GM23248 (cell line): ENCODE measurements at regions not wholly inside any gene's neighbourhood (a gene's known extent, or its start where the extent isn't known, plus 50 kb on each side); places are given as distances from the start of the nearest gene placed in this dataset.

Source experiments
- DNase-seq: peaks from one replicate; pipeline ENCODE4 v3.0.0-alpha.2; 2015
- H2AFZ ChIP-seq: fragments of 200-600 bp; sonication (generic); 2 replicates; pipeline ENCODE4 v1.6.1; 2016; ENCODE audit warnings: antibody characterized with exemption
- H3F3A ChIP-seq: fragments of 200-600 bp; sonication (generic); 2 replicates; pipeline ENCODE4 v1.6.1; 2016; ENCODE audit warnings: mild to moderate bottlenecking, antibody characterized with exemption, mixed run types; ENCODE audit not compliant: insufficient read depth
- H3K27ac ChIP-seq: fragments of 200-600 bp; sonication (generic); 2 replicates; pipeline ENCODE4 v1.5.1; 2016; ENCODE audit warnings: mild to moderate bottlenecking
- H3K27me3 ChIP-seq: fragments of 200-600 bp; sonication (generic); replicated peaks from 2 replicates; pipeline ENCODE4 v1.6.1; 2016; ENCODE audit warnings: mild to moderate bottlenecking; ENCODE audit not compliant: insufficient read depth
- H3K36me3 ChIP-seq: fragments of 200-600 bp; sonication (generic); 2 replicates; pipeline ENCODE4 v1.6.1; 2016; ENCODE audit warnings: low read depth, mild to moderate bottlenecking
- H3K4me1 ChIP-seq: fragments of 200-600 bp; sonication (generic); 2 replicates; pipeline ENCODE4 v1.6.1; 2016; ENCODE audit warnings: mild to moderate bottlenecking; ENCODE audit not compliant: insufficient read depth
- H3K4me2 ChIP-seq: fragments of 200-600 bp; sonication (generic); one replicate; pipeline ENCODE4 v1.6.1; 2016; ENCODE audit warnings: mild to moderate bottlenecking; ENCODE audit not compliant: unreplicated experiment
- H3K4me3 ChIP-seq: fragments of 200-600 bp; sonication (generic); 2 replicates; pipeline ENCODE4 v1.5.1; 2016; ENCODE audit warnings: mild to moderate bottlenecking
- H3K79me2 ChIP-seq: fragments of 200-600 bp; sonication (generic); 2 replicates; pipeline ENCODE4 v1.6.1; 2016; ENCODE audit warnings: mild to moderate bottlenecking; ENCODE audit not compliant: insufficient read depth
- H3K9ac ChIP-seq: fragments of 200-600 bp; sonication (generic); 2 replicates; pipeline ENCODE4 v1.6.1; 2016; ENCODE audit warnings: mild to moderate bottlenecking
- H3K9me2 ChIP-seq: fragments of 200-600 bp; sonication (generic); 2 replicates; pipeline ENCODE4 v1.6.1; 2016; ENCODE audit warnings: mixed run types, mild to moderate bottlenecking, moderate library complexity; ENCODE audit not compliant: insufficient read depth
- H3K9me3 ChIP-seq: fragments of 200-600 bp; sonication (generic); one replicate; pipeline ENCODE4 v1.6.1; 2017; ENCODE audit warnings: low read depth
- H4K20me1 ChIP-seq: fragments of 200-600 bp; sonication (generic); 2 replicates; pipeline ENCODE4 v1.6.0; 2016; ENCODE audit not compliant: insufficient read depth
- EZH2 ChIP-seq: fragments of 200-600 bp; sonication (generic); IDR thresholded peaks from 2 replicates; pipeline ENCODE4 v1.6.1; 2018; ENCODE audit warnings: antibody characterized with exemption, mild to moderate bottlenecking; ENCODE audit not compliant: insufficient read depth, poor library complexity, severe bottlenecking
- EZH2phosphoT487 ChIP-seq: fragments of 200-600 bp; sonication (generic); IDR thresholded peaks from 2 replicates; pipeline ENCODE4 v1.6.1; 2018; ENCODE audit warnings: antibody characterized with exemption, moderate library complexity, mild to moderate bottlenecking, low read depth; ENCODE audit not compliant: insufficient read depth
- WGBS, 2 experiments: methylation state at CpG; one replicate each; pipeline ENCODE4 v1.1.6; 2015 to 2017; ENCODE audit warnings: low lambda C conversion rate in 2 of 2, low coverage in 1 of 2; ENCODE audit errors: missing lambda C conversion rate in 2 of 2; 5-methylcytosine and 5-hydroxymethylcytosine counted together
- in situ Hi-C: fragments of 300-500 bp; cut with MboI; formaldehyde crosslinking; loops from 2 replicates; pipeline ENCODE4 v1.15.0; 2020

GRCh38 chr6:159473475-159474263, 219.4 kb downstream of the SOD2 start:
- Histone ChIP-seq H2AFZ (no peak overlapping the region), H3K9me3 (no peaks in the 10 kb centered on the region), H4K20me1 (no peaks in the 10 kb centered on the region), H3K4me1 (no peaks in the 10 kb centered on the region), H3K27ac (no peak overlapping the region), H3K4me2 (no peak overlapping the region), H3K36me3 (no peaks in the 10 kb centered on the region), H3K4me3 (no peak overlapping the region), H3K9ac (no peak overlapping the region), H3K27me3 (peaks cover 33% of the 10 kb centered on the region), H3K79me2 (no peaks in the 10 kb centered on the region), H3F3A (no peaks in the 10 kb centered on the region), H3K9me2 (no peaks in the 10 kb centered on the region)
- in situ Hi-C loops = no loop called here
- DNase-seq = no peak
- WGBS, 2 experiments = 45 to 47% methylated on average over 4 of the region's 4 CpGs
- no peak for TF ChIP-seq EZH2
- TF ChIP-seq EZH2phosphoT487 = no peak

- no peak overlapping the region for H3K4me3 ChIP-seq
- in situ Hi-C loops = no loop called here
These were observed 222.6 kb downstream of the SOD2 start for GRCh38 chr6:159470397-159470796.

GRCh38 chr6:159469443-159469842, 223.6 kb downstream of the SOD2 start:
- no peak overlapping the region for H3K4me2 ChIP-seq
- H3K4me3 ChIP-seq = no peak overlapping the region
- 0 out of 2 replicates have a peak, but pooled peaks cover 7% of the 10 kb centered on the region for H3F3A ChIP-seq
- H3K9me2 ChIP-seq = no peaks in the 10 kb centered on the region
- H3K36me3 ChIP-seq = no peaks in the 10 kb centered on the region
- no peak overlapping the region for H3K27ac ChIP-seq
- no peaks in the 10 kb centered on the region for H3K79me2 ChIP-seq
- WGBS, 2 experiments = 68% methylated on average over 4 of the region's 4 CpGs
- TF ChIP-seq EZH2 (no peak), EZH2phosphoT487 (no peak)
- DNase-seq = no peak
- no peak overlapping the region for H3K9ac ChIP-seq
- no peak overlapping the region for H2AFZ ChIP-seq
- H3K9me3 ChIP-seq = no peaks in the 10 kb centered on the region
- peaks cover 13% of the 10 kb centered on the region for H3K4me1 ChIP-seq
- in situ Hi-C loops = no loop called here
- no peaks in the 10 kb centered on the region for H4K20me1 ChIP-seq
- H3K27me3 ChIP-seq = peaks cover 33% of the 10 kb centered on the region

More at GRCh38 chr6:159470397-159470796, 222.6 kb downstream of the SOD2 start:
- H3K9ac ChIP-seq = no peak overlapping the region
- no peak overlapping the region for H3K27ac ChIP-seq
- no peaks in the 10 kb centered on the region for H3K9me3 ChIP-seq
- H2AFZ ChIP-seq = no peak overlapping the region
- peaks cover 33% of the 10 kb centered on the region for H3K27me3 ChIP-seq
- H3K4me2 ChIP-seq = no peak overlapping the region
- TF ChIP-seq EZH2 = no peak
- TF ChIP-seq EZH2phosphoT487 = no peak
- WGBS, 2 experiments = 50 to 56% methylated on average over 3 of the region's 3 CpGs
- 0 out of 2 replicates have a peak, but pooled peaks cover 7% of the 10 kb centered on the region for H3F3A ChIP-seq
- peaks cover 13% of the 10 kb centered on the region for H3K4me1 ChIP-seq
- no peaks in the 10 kb centered on the region for H3K79me2 ChIP-seq
- no peak for DNase-seq
- no peaks in the 10 kb centered on the region for H3K9me2 ChIP-seq
- no peaks in the 10 kb centered on the region for H3K36me3 ChIP-seq
- H4K20me1 ChIP-seq = no peaks in the 10 kb centered on the region

GRCh38 chr6:159468994-159469393, 224.0 kb downstream of the SOD2 start:
- no peak for TF ChIP-seq EZH2phosphoT487
- no peak for TF ChIP-seq EZH2
- DNase-seq = no peak
- WGBS, 2 experiments = 57 to 66% methylated on average over 3 of the region's 3 CpGs
- peaks cover 13% of the 10 kb centered on the region for H3K4me1 ChIP-seq
- no peak overlapping the region for H3K4me3 ChIP-seq
- no peaks in the 10 kb centered on the region for H3K79me2 ChIP-seq
- H3K4me2 ChIP-seq = no peak overlapping the region
- in situ Hi-C loops = no loop called here
- no peaks in the 10 kb centered on the region for H3K36me3 ChIP-seq
- 0 out of 2 replicates have a peak, but pooled peaks cover 7% of the 10 kb centered on the region for H3F3A ChIP-seq
- no peak overlapping the region for H3K9ac ChIP-seq
- H3K9me2 ChIP-seq = no peaks in the 10 kb centered on the region
- no peak overlapping the region for H3K27ac ChIP-seq
- H2AFZ ChIP-seq = no peak overlapping the region
- no peaks in the 10 kb centered on the region for H4K20me1 ChIP-seq
- H3K9me3 ChIP-seq = no peaks in the 10 kb centered on the region
- peaks cover 30% of the 10 kb centered on the region for H3K27me3 ChIP-seq
